HG02870 (cell line): ENCODE measurements at regions not wholly inside any gene's neighbourhood (a gene's known extent, or its start where the extent isn't known, plus 50 kb on each side); places are given as distances from the start of the nearest gene placed in this dataset.

Source experiments
- ATAC-seq: cut with Tn5 transposase; IDR thresholded peaks from one replicate; pipeline ENCODE4 v1.9.1; 2021; ENCODE audit warnings: mild to moderate bottlenecking, moderate library complexity; ENCODE audit not compliant: unreplicated experiment

GRCh38 chr7:86914551-86914950, 144.9 kb downstream of the ELAPOR2 start:
- no peak for ATAC-seq
